SK-N-SH treated with all-trans-retinoic acid at 6 μM for 48 hours (cell line): ENCODE measurements at regions not wholly inside any gene's neighbourhood (a gene's known extent, or its start where the extent isn't known, plus 50 kb on each side); places are given as distances from the start of the nearest gene placed in this dataset.

Experiments
- BACH2 ChIP-seq: fragments of 250-450 bp; sonication (Bioruptor Pico); IDR thresholded peaks from 2 replicates; pipeline ENCODE4 v1.9.0; 2021; ENCODE audit warnings: mild to moderate bottlenecking, borderline replicate concordance
- CREB5 ChIP-seq: fragments of 250-450 bp; sonication (Bioruptor Pico); IDR thresholded peaks from 2 replicates; pipeline ENCODE4 v1.5.1; 2020; ENCODE audit warnings: low read depth, mild to moderate bottlenecking, moderate library complexity
- ISL1 ChIP-seq: fragments of 250-450 bp; sonication (Bioruptor Pico); IDR thresholded peaks from 2 replicates; pipeline ENCODE4 v2.1.2; 2022; ENCODE audit warnings: mild to moderate bottlenecking, moderate library complexity
- PATZ1 ChIP-seq: fragments of 250-450 bp; sonication (Bioruptor Pico); IDR thresholded peaks from 2 replicates; pipeline ENCODE4 v1.8.0; 2020; ENCODE audit warnings: mild to moderate bottlenecking, moderate library complexity, borderline replicate concordance
- ZC3H10 ChIP-seq: fragments of 250-450 bp; sonication (Bioruptor Pico); IDR thresholded peaks from 2 replicates; pipeline ENCODE4 v1.5.1; 2021; ENCODE audit warnings: mild to moderate bottlenecking, moderate library complexity
- ZFP30 ChIP-seq: fragments of 450-650 bp; formaldehyde crosslinking; IDR thresholded peaks from 2 replicates; pipeline ENCODE4 v1.5.0; 2022; ENCODE audit warnings: mild to moderate bottlenecking, moderate library complexity
- ZNF565 ChIP-seq: fragments of 450-650 bp; formaldehyde crosslinking; conservative IDR thresholded peaks from 2 replicates; pipeline ENCODE4 v1.5.0; 2020; ENCODE audit warnings: low read depth, mild to moderate bottlenecking, moderate library complexity

GRCh38 chr20:57020364-57020763, 246.1 kb downstream of the BMP7 start:
- TF ChIP-seq PATZ1 (no peak), CREB5 (CRISPR knock-in tag) (no peak), ISL1 (CRISPR knock-in tag) (no peak), BACH2 (no peak), ZNF565 (no peak), ZFP30 (no peak), ZC3H10 (no peak)
